ENCODE measurements at regions not wholly inside any gene's neighbourhood (a gene's known extent, or its start where the extent isn't known, plus 50 kb on each side); places are given as distances from the start of the nearest gene placed in this dataset.

DNA sequence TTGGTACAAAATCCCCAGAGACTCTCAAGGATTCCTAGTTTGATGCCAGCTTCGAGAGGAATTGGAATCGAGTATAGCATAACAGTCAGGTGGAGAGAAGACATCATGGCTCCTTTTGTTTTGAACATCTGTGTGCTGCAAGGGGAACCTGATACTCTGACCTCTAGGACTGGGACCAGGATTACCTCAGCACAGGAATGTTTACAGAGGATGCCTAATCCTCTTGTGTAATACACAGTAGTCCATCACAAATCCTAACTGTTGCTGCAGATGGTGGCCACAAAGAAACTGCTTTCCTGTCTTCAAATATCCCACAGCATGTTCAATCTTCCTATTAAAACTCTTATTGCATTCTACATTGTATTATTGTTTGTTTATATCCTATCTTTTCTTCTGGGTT, 111.8 kb upstream of the PRMT6 start:
- no peak for DNase-seq

- DNase-seq, result no peak
These were observed 103.7 kb upstream of the PRMT6 start for GRCh38 chr1:106952776-106953175.

- no peak for DNase-seq
These were observed 101.7 kb upstream of the PRMT6 start for GRCh38 chr1:106954661-106955229.

GRCh38 chr1:106956721-106957120, 99.8 kb upstream of the PRMT6 start:
- no peak for DNase-seq

- no peak for DNase-seq
These were observed 98.7 kb upstream of the PRMT6 start for GRCh38 chr1:106957795-106958194.

- no peak for DNase-seq
These were observed 96.1 kb upstream of the PRMT6 start for GRCh38 chr1:106960412-106960811.

DNA sequence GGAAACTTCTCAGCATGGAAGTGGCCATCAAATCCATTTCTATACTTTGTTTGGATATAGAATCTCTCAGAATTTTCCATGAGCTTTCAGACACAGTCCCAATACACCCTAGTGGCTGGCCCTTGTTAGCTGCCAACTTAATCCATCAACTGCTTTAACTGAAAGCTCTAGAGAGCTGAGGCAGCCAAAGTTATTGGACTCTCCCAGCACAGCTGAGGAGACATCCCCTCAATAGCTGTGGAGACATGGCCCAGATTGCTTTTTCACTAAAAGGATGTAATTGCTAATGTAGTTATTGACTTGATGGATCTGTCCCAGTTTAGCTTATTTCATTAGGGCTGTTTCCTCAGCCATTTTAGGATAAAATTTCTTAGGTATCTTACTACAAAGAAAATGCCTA, 94.8 kb upstream of the PRMT6 start:
- no peak for DNase-seq

DNA sequence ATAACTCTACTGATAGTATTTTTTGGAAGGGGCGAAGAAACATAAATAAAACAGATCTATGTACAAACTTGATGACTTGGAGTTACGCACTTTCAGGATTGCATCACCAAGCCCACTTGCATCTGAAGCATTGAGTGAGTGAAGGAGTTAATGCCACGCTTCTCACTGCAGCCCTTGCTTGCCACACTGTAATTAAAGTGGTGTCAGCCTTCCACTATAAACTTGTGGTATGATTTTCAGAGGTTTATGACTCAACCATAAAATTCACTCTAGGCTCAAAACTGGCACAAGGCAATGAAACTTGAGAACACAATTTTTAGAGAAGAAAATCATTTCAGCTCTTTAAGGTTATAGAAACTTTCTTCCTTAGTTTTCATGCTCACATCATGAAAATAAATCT, 93.9 kb upstream of the PRMT6 start:
- DNase-seq, result no peak

DNA sequence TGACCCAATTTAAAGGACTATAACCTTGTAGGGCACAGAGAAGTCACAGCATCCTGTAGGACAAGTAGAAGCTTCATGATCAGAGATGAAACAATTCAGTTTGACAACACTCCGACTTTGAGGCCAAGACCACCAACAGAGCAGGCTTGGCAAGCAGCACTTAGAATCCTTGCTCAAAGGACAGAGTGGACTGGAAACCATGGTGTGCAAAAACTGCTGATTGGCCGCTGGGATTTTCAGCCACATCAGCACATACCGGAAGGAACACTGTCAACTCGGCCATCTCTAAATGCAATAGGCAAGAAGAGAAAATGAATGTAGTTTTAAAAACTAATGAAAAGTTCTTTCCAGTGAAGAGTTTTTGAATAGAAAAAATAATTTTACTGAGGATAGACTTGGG, 92.0 kb upstream of the PRMT6 start:
- DNase-seq, result no peak

DNA sequence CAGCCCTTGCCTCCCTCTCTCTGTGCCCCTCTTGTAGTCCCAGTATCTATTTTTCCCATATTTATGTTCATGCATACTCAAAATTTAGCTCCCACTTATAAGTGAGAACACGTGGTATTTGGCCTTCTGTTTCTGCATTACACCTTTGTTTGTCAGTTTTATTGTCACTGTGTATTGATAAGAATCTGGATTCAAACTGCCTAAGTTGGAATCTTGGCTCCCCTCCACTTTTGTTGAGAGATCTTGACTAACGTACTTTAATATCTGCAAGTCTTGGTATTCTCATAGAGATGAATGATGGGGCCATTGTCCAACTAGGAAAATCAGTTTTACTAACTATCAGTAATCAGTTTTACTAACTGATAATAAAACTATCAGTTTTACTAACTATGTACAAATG, 87.8 kb upstream of the PRMT6 start:
- no peak for DNase-seq

- DNase-seq, result no peak
These were observed 86.7 kb upstream of the PRMT6 start for GRCh38 chr1:106969731-106970130.

DNA sequence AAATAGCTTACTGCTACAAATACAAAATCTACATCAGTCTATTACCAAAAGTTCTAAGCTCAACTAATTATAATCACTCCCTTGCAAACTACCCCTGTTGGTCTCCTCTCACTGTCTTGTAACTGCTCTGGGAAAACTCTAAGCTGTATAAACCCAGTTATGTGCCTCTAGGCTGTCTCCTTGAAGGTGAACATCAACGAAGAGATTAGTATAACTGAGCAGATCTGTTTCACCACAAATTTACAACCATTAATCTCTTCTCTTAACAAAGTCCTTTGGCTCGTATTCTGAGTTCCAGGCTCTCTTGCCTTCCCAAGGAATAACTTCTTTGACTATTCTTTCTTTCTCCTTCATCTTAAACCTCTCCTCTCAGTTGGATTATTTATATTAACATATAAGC, 84.4 kb upstream of the PRMT6 start:
- DNase-seq, result no peak

DNA sequence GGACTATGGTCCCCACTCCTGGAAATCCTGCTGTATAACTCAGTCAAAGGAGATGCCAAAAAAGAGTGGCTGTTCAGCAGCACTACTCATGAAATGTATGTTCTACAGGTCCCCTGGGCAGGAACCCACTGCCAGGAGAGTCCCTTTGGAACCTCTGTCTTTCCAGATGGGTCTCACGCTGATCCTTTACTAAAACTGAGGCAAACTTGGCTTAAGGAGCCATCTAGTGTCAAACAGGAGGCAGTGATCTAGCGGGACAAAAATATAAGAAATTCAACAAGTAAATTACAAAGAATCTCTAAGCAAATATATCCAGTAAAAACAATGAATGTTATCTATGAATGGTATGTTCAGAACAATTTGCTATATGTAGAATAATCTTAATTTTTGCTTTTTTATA, 80.5 kb upstream of the PRMT6 start:
- no peak for DNase-seq

DNA sequence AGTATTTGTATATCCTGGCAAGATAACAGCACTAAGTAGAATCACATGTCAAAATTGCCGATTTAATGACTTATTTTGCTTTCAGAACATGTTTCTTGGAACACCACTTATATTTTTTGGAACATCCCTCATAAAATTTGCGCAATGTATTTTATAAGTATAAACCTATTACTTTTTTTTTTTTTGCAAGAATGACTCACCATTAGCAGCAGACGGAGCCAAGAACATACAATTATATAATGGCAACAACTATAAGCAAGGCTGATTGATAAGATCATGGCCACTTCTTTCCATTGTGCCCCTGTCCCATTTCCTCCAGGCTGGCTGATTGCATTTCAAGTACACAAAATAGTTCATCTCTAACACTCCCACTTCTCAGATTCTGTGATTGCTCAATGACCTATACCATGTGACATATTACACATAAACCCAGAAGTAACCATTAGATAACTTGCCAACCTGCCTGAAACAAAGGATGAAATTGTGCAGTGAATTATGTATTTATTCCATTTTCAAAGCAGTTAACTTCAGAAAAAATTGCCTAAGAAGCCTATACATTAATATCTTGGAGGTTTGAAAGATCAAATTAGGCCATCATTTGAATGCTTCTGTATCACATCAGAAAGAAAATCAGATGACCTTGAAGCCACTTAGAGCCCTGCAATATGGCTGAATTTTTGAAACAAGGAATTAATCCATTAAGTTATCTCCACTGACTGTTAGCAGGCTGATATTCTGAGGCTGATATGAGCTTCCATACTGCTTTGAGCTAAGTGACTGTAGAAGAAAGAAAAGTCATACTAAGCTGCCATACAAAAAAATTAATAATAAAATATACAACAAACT, 77.8 kb upstream of the PRMT6 start:
- DNase-seq, result no peak

DNA sequence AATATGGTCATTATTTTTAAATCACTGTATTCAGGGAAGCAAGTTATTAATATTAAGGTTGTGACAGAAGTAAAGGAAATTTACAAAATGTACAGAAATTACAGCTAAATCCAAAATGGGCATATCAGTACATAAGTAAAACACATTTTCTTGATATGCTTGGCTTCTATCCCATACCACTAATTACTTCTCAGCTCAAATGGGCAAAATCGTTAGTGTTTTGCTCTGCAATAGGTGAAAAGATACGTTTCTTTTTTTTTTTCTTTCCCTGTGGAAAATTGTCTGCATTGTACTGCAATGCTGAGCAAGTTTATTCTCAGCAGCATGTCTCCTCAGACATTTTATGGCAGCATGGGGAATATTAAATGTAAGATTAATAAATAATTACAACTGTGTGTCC, 77.1 kb upstream of the PRMT6 start:
- no peak for DNase-seq

- DNase-seq, result no peak
These were observed 76.4 kb upstream of the PRMT6 start for GRCh38 chr1:106980121-106980520.

DNA sequence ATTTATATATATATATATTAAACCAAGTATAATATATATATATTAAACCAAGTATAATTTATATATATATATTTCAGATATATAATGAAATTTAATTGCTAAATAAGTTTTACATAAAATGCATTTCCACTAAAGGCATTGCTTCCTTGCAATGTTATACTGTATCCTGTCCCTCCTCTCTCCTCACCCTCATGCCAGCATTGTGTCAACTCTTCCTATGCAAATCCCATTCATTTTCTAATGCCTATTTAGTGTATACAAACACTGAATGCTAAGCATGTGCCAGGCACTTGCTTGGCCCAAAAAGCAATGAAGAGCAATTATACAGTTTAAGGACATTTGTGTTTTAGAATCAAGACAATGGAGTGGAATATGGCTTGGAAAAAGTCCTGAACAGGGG, 71.7 kb upstream of the PRMT6 start:
- no peak for DNase-seq

DNA sequence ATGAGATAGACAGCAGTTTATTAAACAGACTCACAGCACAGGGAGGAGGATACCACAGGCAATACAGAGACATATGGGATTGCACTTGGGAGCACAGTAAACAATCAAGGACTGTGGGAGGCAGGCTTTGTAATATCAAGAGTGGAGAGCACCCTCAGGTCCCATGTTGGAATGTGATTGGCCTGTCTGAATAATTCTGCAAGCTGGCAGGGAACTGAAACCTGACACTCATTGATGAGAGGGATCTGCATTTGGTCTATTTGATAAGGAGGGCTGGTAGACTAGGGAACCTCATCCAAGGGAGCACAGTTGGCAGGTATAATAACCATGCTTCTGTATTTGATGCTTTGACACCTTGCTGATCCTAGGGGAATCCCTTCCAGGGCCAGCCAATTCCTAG, 69.9 kb upstream of the PRMT6 start:
- no peak for DNase-seq

DNA sequence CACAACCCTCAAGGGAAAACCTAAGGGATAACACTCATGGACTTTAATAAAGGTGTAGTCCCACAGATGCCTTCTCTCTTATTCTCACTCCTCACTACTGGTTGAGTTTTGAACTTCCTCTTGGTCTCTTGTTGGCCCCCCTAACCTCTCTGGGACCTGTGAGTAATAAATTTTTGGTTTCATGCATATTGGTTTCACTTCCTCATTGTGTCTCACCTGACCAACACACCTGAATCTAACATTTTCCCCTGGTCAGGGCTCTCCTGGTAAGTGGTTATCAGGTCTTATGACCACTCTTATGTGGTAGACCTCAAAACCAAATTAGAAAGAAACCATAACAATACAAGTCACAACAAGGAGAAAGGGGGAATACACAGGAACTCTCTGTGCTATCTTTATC, 60.5 kb upstream of the PRMT6 start:
- no peak for DNase-seq

DNA sequence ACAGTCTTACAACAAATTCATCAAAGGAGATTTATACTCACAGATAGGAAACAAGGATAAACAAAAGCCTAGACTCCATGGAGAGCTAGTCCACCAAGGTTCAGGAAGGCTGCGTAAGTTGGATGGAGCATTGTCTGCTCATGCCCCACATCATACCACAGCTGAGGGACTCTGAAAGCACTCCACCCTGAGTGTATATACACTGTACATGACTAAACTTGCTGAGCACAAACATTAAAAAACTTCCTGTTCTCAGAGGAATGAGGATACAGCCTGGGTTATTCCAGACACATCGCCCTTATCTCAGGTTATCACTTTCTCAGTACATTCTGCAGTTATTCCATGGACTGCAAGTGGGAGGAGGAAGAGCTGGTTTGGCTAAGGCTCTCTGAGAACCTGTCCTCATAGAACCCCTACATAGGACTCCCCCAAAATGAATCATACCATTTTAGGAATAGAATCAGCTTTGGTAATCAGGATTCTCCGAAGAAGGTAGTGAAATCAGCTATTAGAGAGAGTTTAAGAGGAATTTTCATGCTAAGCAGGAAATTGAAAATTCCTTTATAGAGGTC, 58.0 kb upstream of the PRMT6 start:
- DNase-seq, result no peak

DNA sequence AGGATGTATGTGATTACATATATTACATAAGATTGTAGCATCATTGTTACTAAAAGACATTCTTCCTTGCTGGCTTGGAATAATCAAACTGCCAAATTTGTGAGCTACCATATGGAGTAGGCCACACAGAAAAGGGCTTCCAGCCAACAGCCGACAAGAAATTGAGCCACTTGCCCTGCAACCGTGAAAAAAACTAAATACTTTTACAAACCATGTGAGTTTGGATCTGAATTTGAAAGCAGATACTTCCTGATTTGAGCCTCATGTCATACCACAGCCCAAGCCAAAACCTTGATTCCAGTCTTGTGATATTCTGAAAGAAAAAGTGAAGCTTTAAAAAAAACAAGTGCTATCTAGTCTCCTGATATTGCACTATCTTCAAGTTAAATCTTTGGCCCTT, 55.6 kb upstream of the PRMT6 start:
- no peak for DNase-seq

DNA sequence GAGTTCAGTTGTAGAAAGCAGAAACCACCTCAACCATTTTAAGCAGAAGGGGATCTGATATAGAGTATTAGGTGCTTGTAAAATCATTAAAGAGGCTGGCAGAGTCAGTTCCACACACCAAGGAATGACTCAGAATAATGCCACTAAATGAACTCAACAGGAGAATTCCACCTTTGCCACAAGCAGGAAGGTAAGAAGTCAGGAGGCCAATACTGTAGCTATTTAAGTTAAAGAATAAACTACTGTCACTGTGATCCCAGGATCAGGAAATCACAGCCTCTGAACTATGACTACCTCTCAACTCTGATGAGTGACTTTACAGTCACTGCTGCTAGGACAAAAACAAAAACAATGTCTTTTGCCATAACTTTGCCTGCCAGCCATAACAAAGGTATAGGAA, 52.5 kb upstream of the PRMT6 start:
- no peak for DNase-seq

GRCh38 chr1:107004421-107004820, 52.1 kb upstream of the PRMT6 start:
- DNase-seq, result no peak
